ENCODE measurements at regions not wholly inside any gene's neighbourhood (a gene's known extent, or its start where the extent isn't known, plus 50 kb on each side); places are given as distances from the start of the nearest gene placed in this dataset.
"Not testable (repeated sequence)": the region's sequence is repeated elsewhere in the genome, so short reads cannot be mapped to it uniquely, and the experiment has no call there.

- TF ChIP-seq CTCF (IDR thresholded peaks at IDR 0.05): no peak
- DNase-seq: no peak
- peaks cover 28% of the 10 kb centered on the region for H3K9me3 Mint-ChIP-seq
- peaks cover 4% of the 10 kb centered on the region for H3K27me3 Mint-ChIP-seq (ENCODE audit: insufficient read depth)
- peaks cover 12% of the 10 kb centered on the region for H3K36me3 Mint-ChIP-seq (ENCODE audit: low read depth)
- no peak overlapping the region for H3K27ac Mint-ChIP-seq
- no peaks in the 10 kb centered on the region; the same call in 1 of the 2 replicates for H3K4me1 Mint-ChIP-seq (ENCODE audit: low read depth)
- H3K4me3 Mint-ChIP-seq: no peak overlapping the region
Observed at GRCh38 chr15:21260966-21261395, 179.3 kb downstream of the POTEB3 start.

GRCh38 chr15:21258635-21259034 lies 181.7 kb downstream of the POTEB3 start:
- H3K27ac Mint-ChIP-seq; DNase-seq; H3K27me3 Mint-ChIP-seq (ENCODE audit: insufficient read depth); H3K4me3 Mint-ChIP-seq; H3K4me1 Mint-ChIP-seq (ENCODE audit: low read depth): not testable (repeated sequence)
- Mint-ChIP-seq H3K9me3 (peaks cover 24% of the 10 kb centered on the region), H3K36me3 (ENCODE audit: low read depth) (peaks cover 12% of the 10 kb centered on the region)

- not testable (repeated sequence) for DNase-seq; H3K36me3 Mint-ChIP-seq (ENCODE audit: low read depth); H3K27ac Mint-ChIP-seq; H3K4me1 Mint-ChIP-seq (ENCODE audit: low read depth); H3K9me3 Mint-ChIP-seq; H3K27me3 Mint-ChIP-seq (ENCODE audit: insufficient read depth); H3K4me3 Mint-ChIP-seq
Observed at GRCh38 chr15:21249508-21250019, 190.7 kb downstream of the POTEB3 start.
